HEK293 (cell line): ENCODE measurements at regions not wholly inside any gene's neighbourhood (a gene's known extent, or its start where the extent isn't known, plus 50 kb on each side); places are given as distances from the start of the nearest gene placed in this dataset.

Experiments
- CTCF ChIA-PET: fragments of 350-600 bp; formaldehyde crosslinking; extraction: SDS; loops from one replicate; lab custom pipeline; 2021; ENCODE audit warnings: antibody characterized with exemption; lab: Yijun Ruan, JAX
- POLR2A ChIA-PET: fragments of 300-600 bp; formaldehyde crosslinking; extraction: SDS; loops from one replicate; lab custom pipeline; 2020; ENCODE audit warnings: antibody characterized with exemption, inconsistent platforms; lab: Yijun Ruan, JAX
- H3K27ac ChIP-seq: fragments of 200-500 bp; sonication (Bioruptor generic); 2 replicates; pipeline ENCODE4 v1.5.1; 2014; ENCODE audit warnings: low read depth, low read length, control low read depth, inconsistent platforms; ENCODE audit errors: extremely low read depth
- H3K36me3 ChIP-seq, 2 experiments: fragments of 200-500 bp in 1 of 2; sonication (Bioruptor generic) in 1 of 2; 1 replicate in 1 of 2; 2 replicates in 1 of 2; pipeline ENCODE4 v1.5.1; 2014 to 2017; ENCODE audit warnings: inconsistent platforms in 2 of 2, low read length in 2 of 2; ENCODE audit not compliant: control insufficient read depth in 2 of 2, insufficient read depth in 1 of 2
- H3K4me1 ChIP-seq: fragments of 200-500 bp; sonication (Bioruptor generic); 2 replicates; pipeline ENCODE4 v1.5.1; 2014; ENCODE audit warnings: mild to moderate bottlenecking, low read length, inconsistent platforms; ENCODE audit not compliant: control insufficient read depth, insufficient read depth
- H3K4me3 ChIP-seq: 2 replicates; pipeline ENCODE4 v1.5.1; 2011; ENCODE audit warnings: low read depth, mild to moderate bottlenecking, control low read depth, low read length, moderate library complexity
- H3K9me3 ChIP-seq: fragments of 200-500 bp; sonication (Bioruptor generic); 2 replicates; pipeline ENCODE4 v1.5.1; 2014; ENCODE audit warnings: low read depth, low read length, inconsistent platforms; ENCODE audit not compliant: control insufficient read depth, insufficient read depth
- AEBP2 ChIP-seq: fragments of 450-650 bp; formaldehyde crosslinking; IDR thresholded peaks from 2 replicates; pipeline ENCODE4 v1.5.1; 2016; ENCODE audit warnings: missing biosample characterization, missing genetic modification characterization, borderline replicate concordance
- BCL11A ChIP-seq: fragments of 450-650 bp; formaldehyde crosslinking; IDR thresholded peaks from 2 replicates; pipeline ENCODE4 v1.5.1; 2016; ENCODE audit warnings: low read depth, missing biosample characterization, missing genetic modification characterization
- BCL6B ChIP-seq: fragments of 450-650 bp; formaldehyde crosslinking; IDR thresholded peaks from 2 replicates; pipeline ENCODE4 v1.5.1; 2017; ENCODE audit warnings: missing biosample characterization, missing genetic modification characterization
- EGR2 ChIP-seq: fragments of 450-650 bp; formaldehyde crosslinking; IDR thresholded peaks from 2 replicates; pipeline ENCODE4 v1.5.1; 2016; ENCODE audit warnings: low read depth, missing biosample characterization, missing genetic modification characterization
- HIC1 ChIP-seq: fragments of 450-650 bp; formaldehyde crosslinking; IDR thresholded peaks from 2 replicates; pipeline ENCODE4 v1.5.1; 2016; ENCODE audit warnings: missing biosample characterization, missing genetic modification characterization
- MEIS1 ChIP-seq: sonication (generic); formaldehyde crosslinking; IDR thresholded peaks from 2 replicates; pipeline ENCODE4 v1.8.1; 2022; ENCODE audit warnings: missing genetic modification reagents, mild to moderate bottlenecking, borderline replicate concordance
- REST ChIP-seq: fragments of 450-650 bp; formaldehyde crosslinking; IDR thresholded peaks from 2 replicates; pipeline ENCODE4 v1.5.1; 2016; ENCODE audit warnings: missing biosample characterization, missing genetic modification characterization
- ZBTB1 ChIP-seq: fragments of 450-650 bp; formaldehyde crosslinking; IDR thresholded peaks from 2 replicates; pipeline ENCODE4 v1.5.1; 2016; ENCODE audit warnings: missing biosample characterization, missing genetic modification characterization
- ZFP69B ChIP-seq: fragments of 450-650 bp; formaldehyde crosslinking; IDR thresholded peaks from 2 replicates; pipeline ENCODE4 v1.5.1; 2016; ENCODE audit warnings: missing biosample characterization, missing genetic modification characterization
- ZNF112 ChIP-seq: fragments of 450-650 bp; formaldehyde crosslinking; IDR thresholded peaks from 2 replicates; pipeline ENCODE4 v1.5.0; 2017; ENCODE audit warnings: missing biosample characterization, missing genetic modification characterization
- ZNF2 ChIP-seq: fragments of 450-650 bp; formaldehyde crosslinking; IDR thresholded peaks from 2 replicates; pipeline ENCODE4 v1.5.1; 2016; ENCODE audit warnings: missing biosample characterization, missing genetic modification characterization
- ZNF324 ChIP-seq: fragments of 450-650 bp; formaldehyde crosslinking; IDR thresholded peaks from 2 replicates; pipeline ENCODE4 v1.5.1; 2016; ENCODE audit warnings: missing biosample characterization, missing genetic modification characterization
- ZNF473 ChIP-seq: fragments of 450-650 bp; formaldehyde crosslinking; IDR thresholded peaks from 2 replicates; pipeline ENCODE4 v1.5.1; 2017; ENCODE audit warnings: missing biosample characterization, missing genetic modification characterization
- ZNF510 ChIP-seq: fragments of 450-650 bp; formaldehyde crosslinking; IDR thresholded peaks from 2 replicates; pipeline ENCODE4 v1.5.1; 2018; ENCODE audit warnings: mild to moderate bottlenecking, missing genetic modification characterization, missing biosample characterization; ENCODE audit not compliant: insufficient replicate concordance
- ZNF548 ChIP-seq: fragments of 450-650 bp; formaldehyde crosslinking; IDR thresholded peaks from 2 replicates; pipeline ENCODE4 v1.5.1; 2016; ENCODE audit warnings: missing biosample characterization, missing genetic modification characterization
- ZNF571 ChIP-seq: fragments of 450-650 bp; formaldehyde crosslinking; IDR thresholded peaks from 2 replicates; pipeline ENCODE4 v1.5.0; 2017; ENCODE audit warnings: missing biosample characterization, missing genetic modification characterization
- ZNF707 ChIP-seq: fragments of 450-650 bp; formaldehyde crosslinking; IDR thresholded peaks from 2 replicates; pipeline ENCODE4 v1.5.1; 2016; ENCODE audit warnings: missing biosample characterization, missing genetic modification characterization
- ZNF785 ChIP-seq: fragments of 450-650 bp; formaldehyde crosslinking; IDR thresholded peaks from 2 replicates; pipeline ENCODE4 v1.5.1; 2016; ENCODE audit warnings: missing biosample characterization, missing genetic modification characterization

GRCh38 chr6:33933101-33933500 is 129.3 kb upstream of the MLN start:
- no peak for TF ChIP-seq ZNF571 (tag by site-specific recombination)
- TF ChIP-seq BCL6B (tag by site-specific recombination) = no peak
- no peak for TF ChIP-seq ZBTB1 (tag by site-specific recombination)
- no peak for TF ChIP-seq ZNF473 (tag by site-specific recombination)
- TF ChIP-seq MEIS1 = no peak
- TF ChIP-seq ZNF112 (tag by site-specific recombination) = no peak
- TF ChIP-seq BCL11A (tag by site-specific recombination) = no peak
- TF ChIP-seq ZNF2 (tag by site-specific recombination) = no peak
- TF ChIP-seq ZNF510 (tag by site-specific recombination) = no peak
- no peak for TF ChIP-seq HIC1
- no peak for TF ChIP-seq ZFP69B
- TF ChIP-seq REST (tag by site-specific recombination) = no peak
- TF ChIP-seq ZNF785 (tag by site-specific recombination) = no peak
- TF ChIP-seq ZNF707 (tag by site-specific recombination) = no peak
- TF ChIP-seq, all 188 proteins: peak for 0
- ChIA-PET CTCF (interaction anchor here (0.5 to 0.7 kb wide), 2 partner anchors 15 to 204 kb away, joined by 3 to 5 read pairs; no protein-coding TSS in a partner anchor), POLR2A (no interaction called here)
- H3K27ac ChIP-seq = no peak overlapping the region
- no peak overlapping the region for H3K4me3 ChIP-seq
- H3K9me3 ChIP-seq = no peaks in the 10 kb centered on the region
- no peaks in the 10 kb centered on the region for H3K4me1 ChIP-seq
- H3K36me3 ChIP-seq = no peaks in the 10 kb centered on the region

GRCh38 chr6:33931799-33932198 is 128.0 kb upstream of the MLN start:
- CTCF ChIA-PET = no interaction called here
- POLR2A ChIA-PET = no interaction called here
- Histone ChIP-seq H3K4me3 (no peak overlapping the region), H3K9me3 (no peaks in the 10 kb centered on the region), H3K27ac (no peak overlapping the region), H3K4me1 (no peaks in the 10 kb centered on the region), H3K36me3 (no peaks in the 10 kb centered on the region)
- TF ChIP-seq EGR2 (tag by site-specific recombination) (no peak), ZNF324 (no peak), AEBP2 (tag by site-specific recombination) (no peak), ZNF548 (tag by site-specific recombination) (no peak)
